ENCODE measurements at regions not wholly inside any gene's neighbourhood (a gene's known extent, or its start where the extent isn't known, plus 50 kb on each side); places are given as distances from the start of the nearest gene placed in this dataset.

- Mint-ChIP-seq H3K36me3 (ENCODE audit: low read depth) (no peaks in the 10 kb centered on the region), H3K9me3 (no peaks in the 10 kb centered on the region), H3K27me3 (peaks cover 2% of the 10 kb centered on the region), H3K4me3 (no peak overlapping the region), H3K27ac (no peak overlapping the region), H3K4me1 (no peaks in the 10 kb centered on the region)
- no peak for DNase-seq
- intact Hi-C loops (cut with micrococcal nuclease), result no loop called here
These were observed 147.4 kb upstream of the PRLR start for GRCh38 chr5:35377653-35378052.

GRCh38 chr5:35374584-35374983, 144.3 kb upstream of the PRLR start:
- Mint-ChIP-seq H3K27me3 (peaks cover 2% of the 10 kb centered on the region), H3K27ac (no peak overlapping the region), H3K4me3 (no peak overlapping the region), H3K36me3 (ENCODE audit: low read depth) (no peaks in the 10 kb centered on the region), H3K4me1 (no peaks in the 10 kb centered on the region), H3K9me3 (no peaks in the 10 kb centered on the region)
- DNase-seq, result peak; percentile 23
- intact Hi-C loops (cut with micrococcal nuclease), result no loop called here

GRCh38 chr5:35373249-35373648, 143.0 kb upstream of the PRLR start:
- Mint-ChIP-seq H3K27me3 (peaks cover 2% of the 10 kb centered on the region), H3K27ac (no peak overlapping the region), H3K4me1 (no peaks in the 10 kb centered on the region), H3K36me3 (ENCODE audit: low read depth) (no peaks in the 10 kb centered on the region), H3K9me3 (no peaks in the 10 kb centered on the region), H3K4me3 (no peak overlapping the region)
- DNase-seq, result peak; percentile 1
- intact Hi-C loops (cut with micrococcal nuclease), result no loop called here

- H3K9me3 Mint-ChIP-seq, result no peaks in the 10 kb centered on the region
- DNase-seq, result no peak
- intact Hi-C loops (cut with micrococcal nuclease), result no loop called here
- H3K36me3 Mint-ChIP-seq (ENCODE audit: low read depth), result no peaks in the 10 kb centered on the region
- H3K27me3 Mint-ChIP-seq, result peaks cover 2% of the 10 kb centered on the region
- H3K4me1 Mint-ChIP-seq, result no peaks in the 10 kb centered on the region
- no peak overlapping the region for H3K27ac Mint-ChIP-seq
- H3K4me3 Mint-ChIP-seq, result no peak overlapping the region
These were observed 142.2 kb upstream of the PRLR start for GRCh38 chr5:35372482-35372881.

- no peak overlapping the region for H3K27ac Mint-ChIP-seq
- no peaks in the 10 kb centered on the region for H3K4me1 Mint-ChIP-seq
- H3K27me3 Mint-ChIP-seq, result peaks cover 2% of the 10 kb centered on the region
- intact Hi-C loops (cut with micrococcal nuclease), result no loop called here
- H3K4me3 Mint-ChIP-seq, result no peak overlapping the region
- DNase-seq, result peak; percentile 44
- no peaks in the 10 kb centered on the region for H3K36me3 Mint-ChIP-seq (ENCODE audit: low read depth)
- H3K9me3 Mint-ChIP-seq, result no peaks in the 10 kb centered on the region
These were observed 141.7 kb upstream of the PRLR start for GRCh38 chr5:35371951-35372426.

- no peaks in the 10 kb centered on the region for H3K4me1 Mint-ChIP-seq
- no peaks in the 10 kb centered on the region for H3K9me3 Mint-ChIP-seq
- H3K27me3 Mint-ChIP-seq, result peaks cover 3% of the 10 kb centered on the region
- H3K27ac Mint-ChIP-seq, result no peak overlapping the region
- peak; percentile 17 for DNase-seq
- H3K4me3 Mint-ChIP-seq, result no peak overlapping the region
- no peaks in the 10 kb centered on the region for H3K36me3 Mint-ChIP-seq (ENCODE audit: low read depth)
- intact Hi-C loops (cut with micrococcal nuclease), result no loop called here
These were observed 140.6 kb upstream of the PRLR start for GRCh38 chr5:35370871-35371270.

GRCh38 chr5:35369965-35370790, 139.9 kb upstream of the PRLR start:
- intact Hi-C loops (cut with micrococcal nuclease), result no loop called here
- no peaks in the 10 kb centered on the region for H3K4me1 Mint-ChIP-seq
- no peaks in the 10 kb centered on the region for H3K36me3 Mint-ChIP-seq (ENCODE audit: low read depth)
- no peak overlapping the region for H3K4me3 Mint-ChIP-seq
- no peaks in the 10 kb centered on the region for H3K9me3 Mint-ChIP-seq
- peaks cover 1% of the 10 kb centered on the region for H3K27me3 Mint-ChIP-seq
- peak; percentile 31 for DNase-seq
- H3K27ac Mint-ChIP-seq, result no peak overlapping the region

GRCh38 chr5:35367526-35367925, 137.2 kb upstream of the PRLR start:
- Mint-ChIP-seq H3K4me1 (no peaks in the 10 kb centered on the region), H3K27me3 (peaks cover 1% of the 10 kb centered on the region), H3K9me3 (no peaks in the 10 kb centered on the region), H3K27ac (no peak overlapping the region), H3K36me3 (ENCODE audit: low read depth) (no peaks in the 10 kb centered on the region), H3K4me3 (no peak overlapping the region)
- intact Hi-C loops (cut with micrococcal nuclease), result no loop called here
- no peak for DNase-seq

GRCh38 chr5:35365758-35366157, 135.5 kb upstream of the PRLR start:
- Mint-ChIP-seq H3K4me1 (no peaks in the 10 kb centered on the region), H3K27me3 (peaks cover 2% of the 10 kb centered on the region), H3K36me3 (ENCODE audit: low read depth) (no peaks in the 10 kb centered on the region), H3K27ac (no peak overlapping the region), H3K4me3 (no peak overlapping the region), H3K9me3 (no peaks in the 10 kb centered on the region)
- intact Hi-C loops (cut with micrococcal nuclease), result no loop called here
- DNase-seq, result no peak

- H3K4me1 Mint-ChIP-seq, result no peaks in the 10 kb centered on the region
- no peaks in the 10 kb centered on the region for H3K36me3 Mint-ChIP-seq (ENCODE audit: low read depth)
- H3K4me3 Mint-ChIP-seq, result no peak overlapping the region
These were observed 134.1 kb upstream of the PRLR start for GRCh38 chr5:35364350-35364749.

GRCh38 chr5:35363387-35363965, 133.2 kb upstream of the PRLR start:
- no peak overlapping the region for H3K27ac Mint-ChIP-seq
- no peaks in the 10 kb centered on the region for H3K9me3 Mint-ChIP-seq
- intact Hi-C loops (cut with micrococcal nuclease), result no loop called here
- no peak for DNase-seq
- H3K36me3 Mint-ChIP-seq (ENCODE audit: low read depth), result no peaks in the 10 kb centered on the region
- peaks cover 5% of the 10 kb centered on the region for H3K27me3 Mint-ChIP-seq
- no peaks in the 10 kb centered on the region for H3K4me1 Mint-ChIP-seq
- no peak overlapping the region for H3K4me3 Mint-ChIP-seq

More at GRCh38 chr5:35364350-35364749, 134.1 kb upstream of the PRLR start:
- DNase-seq, result no peak
- Mint-ChIP-seq H3K27me3 (peaks cover 5% of the 10 kb centered on the region), H3K9me3 (no peaks in the 10 kb centered on the region), H3K27ac (no peak overlapping the region)
- intact Hi-C loops (cut with micrococcal nuclease), result no loop called here

GRCh38 chr5:35362772-35363171, 132.5 kb upstream of the PRLR start:
- no peak overlapping the region for H3K27ac Mint-ChIP-seq
- intact Hi-C loops (cut with micrococcal nuclease), result no loop called here

GRCh38 chr5:35360671-35361070, 130.4 kb upstream of the PRLR start:
- no peaks in the 10 kb centered on the region for H3K4me1 Mint-ChIP-seq

More at GRCh38 chr5:35362772-35363171, 132.5 kb upstream of the PRLR start:
- H3K27me3 Mint-ChIP-seq, result peaks cover 5% of the 10 kb centered on the region
- H3K4me3 Mint-ChIP-seq, result no peak overlapping the region
- no peak for DNase-seq
- H3K4me1 Mint-ChIP-seq, result no peaks in the 10 kb centered on the region
- H3K9me3 Mint-ChIP-seq, result no peaks in the 10 kb centered on the region
- H3K36me3 Mint-ChIP-seq (ENCODE audit: low read depth), result no peaks in the 10 kb centered on the region

GRCh38 chr5:35359859-35360258, 129.6 kb upstream of the PRLR start:
- Mint-ChIP-seq H3K4me1 (no peaks in the 10 kb centered on the region), H3K9me3 (peaks cover 4% of the 10 kb centered on the region), H3K27me3 (peaks cover 3% of the 10 kb centered on the region), H3K27ac (no peak overlapping the region), H3K4me3 (no peak overlapping the region), H3K36me3 (ENCODE audit: low read depth) (no peaks in the 10 kb centered on the region)
- intact Hi-C loops (cut with micrococcal nuclease), result no loop called here
- no peak for DNase-seq

More at GRCh38 chr5:35360671-35361070, 130.4 kb upstream of the PRLR start:
- H3K27ac Mint-ChIP-seq, result no peak overlapping the region
- peaks cover 3% of the 10 kb centered on the region for H3K27me3 Mint-ChIP-seq
- H3K9me3 Mint-ChIP-seq, result peaks cover 4% of the 10 kb centered on the region
- intact Hi-C loops (cut with micrococcal nuclease), result no loop called here
- no peak for DNase-seq
- no peak overlapping the region for H3K4me3 Mint-ChIP-seq
- H3K36me3 Mint-ChIP-seq (ENCODE audit: low read depth), result no peaks in the 10 kb centered on the region
